Lower leg skin (tissue), 4 donors: ENCODE measurements at regions not wholly inside any gene's neighbourhood (a gene's known extent, or its start where the extent isn't known, plus 50 kb on each side); places are given as distances from the start of the nearest gene placed in this dataset.

Experiments used
- DNase-seq, 2 donors: peaks; one replicate each; pipeline ENCODE4 v3.0.0-alpha.2; 2019; ENCODE audit warnings: low spot score in 2 of 2
- H3K4me3 ChIP-seq: fragments of 200-600 bp; sonication (generic); 2 replicates; pipeline ENCODE4 v1.5.1; 2017; ENCODE audit warnings: mild to moderate bottlenecking, low read depth; ENCODE audit not compliant: poor library complexity, severe bottlenecking
- POLR2A ChIP-seq, 2 donors: fragments of 450-650 bp; IDR thresholded peaks; one replicate each; pipeline ENCODE4 v1.6.1; 2016 to 2017; ENCODE audit warnings: antibody characterized with exemption in 2 of 2, mild to moderate bottlenecking in 1 of 2, moderate library complexity in 1 of 2
- WGBS, 2 donors: methylation state at CpG; one replicate each; pipeline ENCODE4 v1.1.5; 2018; 5-methylcytosine and 5-hydroxymethylcytosine counted together
- intact Hi-C: fragments of 100-400 bp; cut with DNase I; formaldehyde crosslinking; loops from one replicate; pipeline ENCODE4 v1.15.0; 2023; ENCODE audit warnings: low total_unique reads
- TF ChIP-seq, protein P1 (sequence below), 3 donors: fragments of 450-650 bp; IDR thresholded peaks; one replicate each; pipeline ENCODE4 v1.5.1; 2016; ENCODE audit warnings: antibody characterized with exemption in 3 of 3, mild to moderate bottlenecking in 3 of 3, moderate library complexity in 2 of 3

DNA sequence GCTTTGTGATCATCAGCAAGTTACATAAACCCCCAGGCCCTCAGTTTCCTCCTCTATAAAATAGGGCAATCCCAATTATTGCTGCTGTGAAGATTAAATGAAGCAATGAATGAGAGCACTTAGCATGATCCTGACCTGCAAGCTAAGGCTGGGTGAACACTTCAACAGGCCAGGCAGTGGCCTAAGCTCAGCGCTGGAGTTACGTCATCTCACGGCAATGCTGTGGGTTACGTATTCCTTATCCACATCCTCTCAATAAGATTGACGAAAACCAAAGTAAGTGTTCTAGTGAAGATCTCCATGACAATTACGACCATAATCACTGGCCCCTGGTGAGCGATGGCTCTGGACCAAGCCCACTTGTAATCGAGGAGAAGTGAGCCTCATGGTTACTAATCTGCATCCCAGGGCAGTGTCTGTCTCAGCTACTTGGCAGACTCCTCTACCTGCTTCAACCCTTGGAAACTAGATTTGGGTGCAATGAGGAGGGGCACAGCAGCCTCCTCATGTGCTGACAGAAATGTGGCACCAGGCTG is 274.1 kb upstream of the ARID1B start:
- no peak overlapping the region for H3K4me3 ChIP-seq
- no peak for DNase-seq
- intact Hi-C loops = no loop called here
- 92 to 95% methylated on average over 8 of the region's 8 CpGs for WGBS, 2 donors
- TF ChIP-seq, protein P1, sequence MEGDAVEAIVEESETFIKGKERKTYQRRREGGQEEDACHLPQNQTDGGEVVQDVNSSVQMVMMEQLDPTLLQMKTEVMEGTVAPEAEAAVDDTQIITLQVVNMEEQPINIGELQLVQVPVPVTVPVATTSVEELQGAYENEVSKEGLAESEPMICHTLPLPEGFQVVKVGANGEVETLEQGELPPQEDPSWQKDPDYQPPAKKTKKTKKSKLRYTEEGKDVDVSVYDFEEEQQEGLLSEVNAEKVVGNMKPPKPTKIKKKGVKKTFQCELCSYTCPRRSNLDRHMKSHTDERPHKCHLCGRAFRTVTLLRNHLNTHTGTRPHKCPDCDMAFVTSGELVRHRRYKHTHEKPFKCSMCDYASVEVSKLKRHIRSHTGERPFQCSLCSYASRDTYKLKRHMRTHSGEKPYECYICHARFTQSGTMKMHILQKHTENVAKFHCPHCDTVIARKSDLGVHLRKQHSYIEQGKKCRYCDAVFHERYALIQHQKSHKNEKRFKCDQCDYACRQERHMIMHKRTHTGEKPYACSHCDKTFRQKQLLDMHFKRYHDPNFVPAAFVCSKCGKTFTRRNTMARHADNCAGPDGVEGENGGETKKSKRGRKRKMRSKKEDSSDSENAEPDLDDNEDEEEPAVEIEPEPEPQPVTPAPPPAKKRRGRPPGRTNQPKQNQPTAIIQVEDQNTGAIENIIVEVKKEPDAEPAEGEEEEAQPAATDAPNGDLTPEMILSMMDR (IDR thresholded peaks at IDR 0.05) = no peak
- TF ChIP-seq POLR2A (IDR thresholded peaks at IDR 0.05) = no peak

DNA sequence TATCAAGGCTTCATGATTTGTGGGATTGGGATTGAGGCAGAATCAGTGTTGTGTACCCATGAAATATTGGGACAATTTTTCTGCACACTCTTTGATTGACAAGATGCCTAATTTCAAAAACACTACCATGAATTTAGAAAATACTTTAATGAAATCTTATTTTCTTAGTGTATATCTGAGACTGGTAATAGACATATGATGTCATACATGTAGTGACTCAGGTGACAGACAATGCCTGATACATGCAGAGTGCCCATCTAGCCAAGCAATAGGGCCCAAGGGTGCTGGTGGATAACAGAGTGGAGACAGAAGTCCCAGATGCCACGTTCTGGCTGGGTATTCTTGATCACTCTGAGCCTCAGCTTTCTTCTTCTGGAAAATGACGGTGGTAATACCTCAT is 279.6 kb upstream of the ARID1B start:
- no peak for TF ChIP-seq POLR2A (IDR thresholded peaks at IDR 0.05)
- TF ChIP-seq, protein P1 (IDR thresholded peaks at IDR 0.05) = no peak
- 79 to 86% methylated on average over 2 of the region's 2 CpGs for WGBS, 2 donors
- intact Hi-C loops = no loop called here
- DNase-seq = no peak
- no peak overlapping the region for H3K4me3 ChIP-seq

DNA sequence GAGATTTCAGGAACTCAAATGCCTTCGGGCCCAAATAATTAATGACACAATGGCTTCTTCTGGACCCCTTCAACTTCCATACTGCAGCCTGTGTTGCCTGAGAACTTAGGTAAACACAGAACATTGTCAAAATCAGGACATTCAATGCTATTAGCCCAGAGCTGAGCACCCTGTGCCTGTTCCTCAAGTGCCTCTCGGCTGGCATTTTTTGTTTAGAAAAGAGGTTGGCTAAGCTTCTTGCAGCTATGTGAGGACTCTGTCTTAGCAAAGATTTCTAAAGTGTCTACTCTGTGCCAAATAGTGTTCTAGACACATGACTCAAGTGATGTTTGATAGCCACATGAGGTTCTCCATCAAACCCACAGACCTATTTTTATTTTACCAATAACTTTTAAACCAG is 289.3 kb upstream of the ARID1B start:
- TF ChIP-seq POLR2A (IDR thresholded peaks at IDR 0.05) = no peak
- TF ChIP-seq, protein P1 (IDR thresholded peaks at IDR 0.05) = no peak
- no peak for DNase-seq
- H3K4me3 ChIP-seq = no peak overlapping the region
- WGBS, 2 donors = 67 to 77% methylated on average over 2 of the region's 2 CpGs
- intact Hi-C loops = no loop called here

DNA sequence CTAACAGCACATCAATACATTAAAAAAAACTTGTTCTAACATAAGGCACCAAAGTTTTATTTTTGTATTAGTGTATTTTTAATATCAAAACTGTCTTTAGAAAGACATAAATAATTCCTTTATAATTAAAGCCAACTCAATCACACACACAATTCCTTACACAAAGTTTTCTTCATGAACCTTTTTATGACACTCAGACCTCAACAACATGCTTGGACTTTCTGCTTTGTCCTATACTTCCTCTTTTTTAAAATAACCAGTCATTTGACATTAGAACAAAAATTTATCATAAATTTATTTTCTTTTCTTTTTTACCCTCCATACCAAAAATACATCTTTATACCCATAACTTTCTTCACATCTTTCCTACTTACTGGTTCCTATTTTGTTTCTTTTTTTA is 292.0 kb upstream of the ARID1B start:
- DNase-seq = no peak
- intact Hi-C loops = no loop called here
- no peak for TF ChIP-seq POLR2A (IDR thresholded peaks at IDR 0.05)
- TF ChIP-seq, protein P1 (IDR thresholded peaks at IDR 0.05) = no peak
- no peak overlapping the region for H3K4me3 ChIP-seq

DNA sequence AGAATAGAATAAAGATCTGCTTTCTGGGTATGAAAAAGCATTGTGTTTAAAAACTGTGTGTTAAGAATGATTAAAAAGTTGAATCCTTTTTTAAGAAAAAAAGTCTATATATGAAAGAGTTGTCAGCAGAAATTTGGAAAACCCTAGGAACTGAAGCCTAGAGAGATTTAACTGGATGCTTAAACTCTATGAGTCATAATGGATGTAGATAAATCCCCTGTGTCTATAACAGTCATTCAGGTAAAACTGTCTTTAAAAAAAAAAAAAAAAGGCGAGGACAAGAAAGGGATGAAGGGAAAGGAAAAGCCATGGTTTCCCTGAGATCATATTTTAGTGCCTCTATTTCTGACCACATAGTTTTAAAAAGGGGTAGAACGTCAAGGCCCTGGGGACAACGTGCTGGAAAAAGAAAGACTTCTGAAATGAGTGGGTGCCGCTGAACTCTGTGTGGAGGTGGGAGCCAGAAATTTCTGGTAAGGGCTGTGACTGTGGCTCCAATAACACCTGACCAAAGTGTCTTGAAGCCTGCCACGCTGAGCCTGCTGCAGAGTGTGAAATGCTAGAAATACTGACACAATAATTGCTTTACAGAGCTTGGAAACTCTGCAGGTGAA is 302.6 kb upstream of the ARID1B start:
- DNase-seq = no peak
- TF ChIP-seq POLR2A (IDR thresholded peaks at IDR 0.05) = no peak
- TF ChIP-seq, protein P1 (IDR thresholded peaks at IDR 0.05) = no peak
- intact Hi-C loops = no loop called here
- 75 to 90% methylated on average over 5 of the region's 5 CpGs for WGBS, 2 donors
- H3K4me3 ChIP-seq = no peak overlapping the region

DNA sequence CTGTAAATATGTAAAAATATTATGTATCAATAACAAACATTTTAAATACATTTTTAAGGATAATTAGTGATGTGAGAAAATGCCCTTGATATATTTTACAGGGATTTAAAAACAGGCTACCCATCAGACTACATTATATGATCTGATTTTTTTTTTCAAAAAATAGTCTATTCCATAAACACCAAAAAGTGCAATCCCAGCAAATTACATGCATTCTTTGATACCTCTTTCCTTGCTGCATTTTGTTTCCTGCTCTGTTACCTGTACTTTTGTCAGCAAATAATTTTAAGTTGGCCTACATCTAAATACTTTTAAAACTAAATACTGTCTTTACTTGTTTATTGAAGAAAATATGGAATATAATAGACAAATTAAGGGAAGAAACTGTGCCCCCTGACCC is 306.2 kb upstream of the ARID1B start:
- H3K4me3 ChIP-seq = no peak overlapping the region
- intact Hi-C loops = no loop called here
- no peak for TF ChIP-seq POLR2A (IDR thresholded peaks at IDR 0.05)
- TF ChIP-seq, protein P1 (IDR thresholded peaks at IDR 0.05) = no peak
- no peak for DNase-seq
